Right lobe of liver (tissue), 6 donors: ENCODE measurements at regions not wholly inside any gene's neighbourhood (a gene's known extent, or its start where the extent isn't known, plus 50 kb on each side); places are given as distances from the start of the nearest gene placed in this dataset.

Experiments
- ATAC-seq, 4 donors: fragments of 200-7000 bp; cut with Tn5 transposase; one replicate each; pipeline ENCODE4 v1.9.1; 2020; ENCODE audit warnings: mild to moderate bottlenecking in 4 of 4, moderate library complexity in 4 of 4
- DNase-seq, 3 donors: peaks; one replicate each; pipeline ENCODE4 v3.0.0-alpha.2; 2020
- H3K27ac ChIP-seq, 3 donors: fragments of 200-600 bp; one replicate each; pipeline ENCODE4 v1.8.0; 2022
- H3K27me3 ChIP-seq, 2 donors: fragments of 200-600 bp; one replicate each; pipeline ENCODE4 v1.8.0; 2022
- H3K36me3 ChIP-seq, 4 donors: fragments of 200-600 bp; sonication (generic) in 1 of 4; one replicate each; pipeline versions ENCODE4 v1.5.1 to v1.8.0; 2017 to 2022; ENCODE audit warnings: control low read depth in 1 of 4
- H3K4me1 ChIP-seq, 4 donors: fragments of 200-600 bp; sonication (generic) in 1 of 4; one replicate each; pipeline versions ENCODE4 v1.5.1 to v1.8.0; 2017 to 2022; ENCODE audit warnings: control low read depth in 1 of 4
- H3K4me3 ChIP-seq, 3 donors: fragments of 200-600 bp; one replicate each; pipeline ENCODE4 v1.8.0; 2022
- H3K9me3 ChIP-seq, 4 donors: fragments of 200-600 bp; sonication (generic) in 1 of 4; one replicate each; pipeline versions ENCODE4 v1.5.1 to v1.8.0; 2017 to 2022; ENCODE audit warnings: control low read depth in 1 of 4
- POLR2A ChIP-seq: fragments of 450-650 bp; IDR thresholded peaks from one replicate; pipeline ENCODE4 v1.6.1; 2017; ENCODE audit warnings: antibody characterized with exemption, mild to moderate bottlenecking
- WGBS: methylation state at CpG from one replicate; pipeline ENCODE4 v1.1.6; 2018; ENCODE audit warnings: low coverage, low lambda C conversion rate; ENCODE audit not compliant: insufficient coverage; ENCODE audit errors: missing lambda C conversion rate; 5-methylcytosine and 5-hydroxymethylcytosine counted together
- intact Hi-C, 2 donors: fragments of 100-400 bp; cut with DNase I; formaldehyde crosslinking; loops; one replicate each; pipeline versions ENCODE4 v1.11.2 to v1.14.1; 2022
- TF ChIP-seq, protein P1 (sequence below), 4 donors: fragments of 200-600 bp in 3 of 4; fragments of 450-650 bp in 1 of 4; IDR thresholded peaks; one replicate each; pipeline versions ENCODE4 v1.5.1 to v1.8.0; 2016 to 2022; ENCODE audit warnings: antibody characterized with exemption in 4 of 4, mild to moderate bottlenecking in 2 of 4
- donor health status: DM: no; HTN: yes; CAD: no.
- donor health status: DM: no; HTN: no; CAD: no.
- donor health status: DM: no; HTN: no; CAD: no.
- donor health status: DM: no; HTN: yes; CAD: no.
- donor health status: DM: no; HTN: yes; CAD: no.

DNA sequence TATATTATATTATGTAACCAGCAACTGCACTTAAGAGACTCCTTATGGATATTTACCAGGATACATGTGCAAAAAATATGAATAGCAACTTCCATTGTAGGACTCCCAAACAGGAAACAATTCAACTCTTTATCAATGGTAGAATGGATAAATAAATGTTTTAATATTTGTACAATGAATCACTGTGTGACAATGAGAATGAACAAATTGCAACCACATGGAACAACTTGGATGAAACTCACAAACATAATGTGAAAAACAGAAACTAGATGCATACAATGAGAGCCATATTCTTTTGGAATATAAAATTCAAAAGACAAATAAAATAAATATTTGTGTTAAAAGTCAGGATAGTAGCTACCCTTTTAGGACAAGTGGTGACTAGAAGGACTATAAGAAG lies 1015.7 kb downstream of the TECRL start:
- H3K36me3 ChIP-seq, result no peaks in the 10 kb centered on the region
- intact Hi-C loops, result no loop called here
- H3K27ac ChIP-seq, result no peak overlapping the region

DNA sequence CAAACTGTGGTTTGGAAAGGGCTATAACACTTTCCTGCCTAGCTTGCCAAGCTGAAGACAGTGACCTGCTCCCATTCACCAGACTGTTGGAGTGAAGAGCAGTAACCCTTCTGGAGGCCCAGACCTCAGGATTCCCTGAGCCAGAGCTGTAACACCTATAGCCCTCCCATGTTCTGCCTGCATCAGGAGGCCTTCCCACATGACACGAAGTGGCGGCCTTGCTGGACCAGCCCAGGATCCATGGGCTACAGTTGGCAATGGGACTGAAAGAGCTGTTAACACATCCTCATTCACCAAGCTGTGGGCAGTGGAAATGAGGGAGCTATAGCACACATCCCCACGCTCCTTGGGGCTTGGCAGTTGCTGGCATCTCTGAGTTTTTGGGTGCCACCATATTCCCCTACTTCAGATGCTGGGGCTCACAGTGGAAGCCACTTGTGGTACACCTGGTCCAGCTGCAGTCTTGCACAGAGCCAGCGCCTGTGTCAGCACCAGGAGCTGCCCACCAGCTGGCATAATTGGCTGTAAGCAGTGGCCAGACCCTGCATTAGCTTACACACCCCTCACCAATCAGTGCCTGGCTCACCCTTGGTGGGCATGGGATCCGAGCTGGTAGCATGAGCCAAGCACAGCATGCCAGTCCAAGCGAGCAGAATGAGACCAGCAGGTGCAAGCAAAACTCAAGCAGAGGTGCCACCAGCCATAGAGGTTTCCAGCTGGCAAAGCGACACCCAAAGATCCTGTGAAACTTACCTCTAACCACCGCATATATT lies 1029.3 kb downstream of the TECRL start:
- intact Hi-C loops, result no loop called here
- Histone ChIP-seq H3K9me3 (peaks cover 0 to 5% (median 0%) of the 10 kb centered on the region in 4 donors), H3K36me3 (no peaks in the 10 kb centered on the region), H3K4me3 (no peak overlapping the region), H3K27me3 (no peaks in the 10 kb centered on the region), H3K4me1 (no peaks in the 10 kb centered on the region), H3K27ac (no peak overlapping the region)
- no peak for TF ChIP-seq POLR2A
- TF ChIP-seq, protein P1, sequence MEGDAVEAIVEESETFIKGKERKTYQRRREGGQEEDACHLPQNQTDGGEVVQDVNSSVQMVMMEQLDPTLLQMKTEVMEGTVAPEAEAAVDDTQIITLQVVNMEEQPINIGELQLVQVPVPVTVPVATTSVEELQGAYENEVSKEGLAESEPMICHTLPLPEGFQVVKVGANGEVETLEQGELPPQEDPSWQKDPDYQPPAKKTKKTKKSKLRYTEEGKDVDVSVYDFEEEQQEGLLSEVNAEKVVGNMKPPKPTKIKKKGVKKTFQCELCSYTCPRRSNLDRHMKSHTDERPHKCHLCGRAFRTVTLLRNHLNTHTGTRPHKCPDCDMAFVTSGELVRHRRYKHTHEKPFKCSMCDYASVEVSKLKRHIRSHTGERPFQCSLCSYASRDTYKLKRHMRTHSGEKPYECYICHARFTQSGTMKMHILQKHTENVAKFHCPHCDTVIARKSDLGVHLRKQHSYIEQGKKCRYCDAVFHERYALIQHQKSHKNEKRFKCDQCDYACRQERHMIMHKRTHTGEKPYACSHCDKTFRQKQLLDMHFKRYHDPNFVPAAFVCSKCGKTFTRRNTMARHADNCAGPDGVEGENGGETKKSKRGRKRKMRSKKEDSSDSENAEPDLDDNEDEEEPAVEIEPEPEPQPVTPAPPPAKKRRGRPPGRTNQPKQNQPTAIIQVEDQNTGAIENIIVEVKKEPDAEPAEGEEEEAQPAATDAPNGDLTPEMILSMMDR (IDR thresholded peaks at IDR 0.05), result no peak
- ATAC-seq, result no peak
- DNase-seq, result no peak
- 94% methylated on average over 2 of the region's 8 CpGs for WGBS

More for the DNA sequence above, 1015.7 kb downstream of the TECRL start:
- ATAC-seq (no peak), DNase-seq (no peak)
- Histone ChIP-seq H3K4me1 (no peaks in the 10 kb centered on the region), H3K4me3 (no peak overlapping the region), H3K9me3 (no peaks in the 10 kb centered on the region), H3K27me3 (no peaks in the 10 kb centered on the region)
- TF ChIP-seq, protein P1 (IDR thresholded peaks at IDR 0.05), result no peak
- no peak for TF ChIP-seq POLR2A

DNA sequence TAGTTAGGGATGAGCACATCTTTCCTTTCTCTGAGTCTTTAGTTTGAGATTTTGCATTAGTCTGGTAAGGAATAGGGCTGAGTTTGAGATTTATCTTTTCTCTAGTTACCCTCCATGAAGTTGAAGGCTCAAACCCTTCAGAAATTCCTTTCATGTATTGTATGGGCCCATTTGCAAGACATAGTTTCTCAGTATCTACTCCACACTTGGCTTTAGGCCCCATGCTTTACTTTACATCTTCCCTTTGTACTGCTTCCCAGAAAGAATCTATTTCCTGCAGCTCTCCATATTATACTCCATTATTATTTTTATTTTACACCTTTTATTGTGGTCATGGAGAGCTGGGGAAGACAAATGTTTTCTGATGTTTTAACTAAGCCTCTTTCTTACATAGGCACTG lies 1038.2 kb downstream of the TECRL start:
- no peak for TF ChIP-seq POLR2A
- TF ChIP-seq, protein P1 (IDR thresholded peaks at IDR 0.05), result no peak
- Histone ChIP-seq H3K36me3 (no peaks in the 10 kb centered on the region), H3K4me3 (no peak overlapping the region), H3K27me3 (no peaks in the 10 kb centered on the region), H3K27ac (no peak overlapping the region), H3K9me3 (no peaks in the 10 kb centered on the region), H3K4me1 (no peaks in the 10 kb centered on the region)
- ATAC-seq (no peak), DNase-seq (no peak)
- intact Hi-C loops, result no loop called here

DNA sequence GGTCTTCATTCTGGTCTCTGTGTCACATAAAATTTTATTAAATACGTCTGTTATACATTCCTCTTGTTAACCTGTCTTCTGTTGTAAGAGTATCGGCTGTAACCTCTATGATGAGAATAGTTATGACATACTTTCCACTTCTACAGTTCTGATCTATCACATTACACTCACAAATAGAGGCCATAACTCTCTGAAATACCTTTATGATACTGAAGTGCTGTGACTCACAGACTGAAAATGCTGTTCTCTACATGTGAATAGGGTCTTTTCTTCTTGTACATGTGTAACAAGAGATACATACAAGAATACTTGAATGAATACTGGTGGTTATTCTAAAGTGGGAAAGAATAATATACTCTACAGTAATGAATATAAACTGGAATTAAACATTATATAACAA lies 1047.6 kb downstream of the TECRL start:
- Histone ChIP-seq H3K36me3 (no peaks in the 10 kb centered on the region), H3K27ac (no peak overlapping the region), H3K4me1 (no peaks in the 10 kb centered on the region), H3K4me3 (no peak overlapping the region), H3K9me3 (no peaks in the 10 kb centered on the region), H3K27me3 (no peaks in the 10 kb centered on the region)
- no peak for DNase-seq
- 48% methylated on average over 2 of the region's 2 CpGs for WGBS
- intact Hi-C loops, result no loop called here
- TF ChIP-seq POLR2A, result no peak
- TF ChIP-seq, protein P1 (IDR thresholded peaks at IDR 0.05), result no peak
- ATAC-seq, result no peak

DNA sequence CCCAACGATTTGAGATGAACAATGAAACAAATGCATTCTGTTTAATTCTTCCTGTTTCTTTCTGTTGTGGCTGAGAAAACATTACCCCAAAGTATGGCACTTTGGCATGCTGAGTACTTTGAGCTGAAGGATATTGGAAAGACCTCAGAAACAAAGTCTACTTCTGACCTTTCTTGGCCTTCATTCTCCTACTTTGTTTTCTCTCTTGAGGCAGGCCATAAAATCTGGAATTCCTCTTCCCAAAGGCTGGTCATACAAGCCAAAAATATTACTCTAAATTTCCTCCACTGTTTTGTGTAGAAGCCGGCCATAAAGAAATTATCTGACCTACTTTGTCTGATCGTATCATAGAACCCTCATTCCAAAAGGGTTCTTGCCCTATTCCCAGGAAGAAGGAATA lies 1048.2 kb downstream of the TECRL start:
- intact Hi-C loops, result no loop called here
- Histone ChIP-seq H3K27me3 (no peaks in the 10 kb centered on the region), H3K36me3 (no peaks in the 10 kb centered on the region), H3K27ac (no peak overlapping the region), H3K4me3 (no peak overlapping the region), H3K9me3 (no peaks in the 10 kb centered on the region), H3K4me1 (no peaks in the 10 kb centered on the region)
- WGBS, result 44% methylated on average over 3 of the region's 3 CpGs
- TF ChIP-seq, protein P1 (IDR thresholded peaks at IDR 0.05), result no peak
- no peak for DNase-seq
- no peak for ATAC-seq
